HG03139 (cell line): ENCODE measurements at regions not wholly inside any gene's neighbourhood (a gene's known extent, or its start where the extent isn't known, plus 50 kb on each side); places are given as distances from the start of the nearest gene placed in this dataset.

Experiments used
- ATAC-seq: cut with Tn5 transposase; IDR thresholded peaks from one replicate; pipeline ENCODE4 v1.9.1; 2021; ENCODE audit not compliant: unreplicated experiment

- no peak for ATAC-seq
These were observed 311.8 kb downstream of the TOX3 start for GRCh38 chr16:52235186-52235585.

- no peak for ATAC-seq
These were observed 312.3 kb downstream of the TOX3 start for GRCh38 chr16:52234626-52235025.

- ATAC-seq = no peak
These were observed 317.5 kb downstream of the TOX3 start for GRCh38 chr16:52229471-52229870.

GRCh38 chr16:52227851-52228250, 319.1 kb downstream of the TOX3 start:
- ATAC-seq = no peak

GRCh38 chr16:52212841-52213240, 334.1 kb downstream of the TOX3 start:
- ATAC-seq = no peak

GRCh38 chr16:52209227-52209626, 337.7 kb downstream of the TOX3 start:
- ATAC-seq = no peak

- ATAC-seq = no peak
These were observed 343.8 kb downstream of the TOX3 start for GRCh38 chr16:52203096-52203495.

- no peak for ATAC-seq
These were observed 353.5 kb downstream of the TOX3 start for GRCh38 chr16:52193441-52193840.

GRCh38 chr16:52191531-52192134, 355.3 kb downstream of the TOX3 start:
- no peak for ATAC-seq

GRCh38 chr16:52184336-52184735, 362.6 kb downstream of the TOX3 start:
- ATAC-seq = no peak

GRCh38 chr16:52182840-52183239, 364.1 kb downstream of the TOX3 start:
- ATAC-seq = no peak

- ATAC-seq = no peak
These were observed 372.8 kb downstream of the TOX3 start for GRCh38 chr16:52174168-52174567.

GRCh38 chr16:52171481-52171880, 375.5 kb downstream of the TOX3 start:
- no peak for ATAC-seq

- ATAC-seq = no peak
These were observed 379.6 kb downstream of the TOX3 start for GRCh38 chr16:52167328-52167727.

GRCh38 chr16:52165961-52166360, 381.0 kb downstream of the TOX3 start:
- ATAC-seq = no peak

GRCh38 chr16:52149003-52149402, 397.9 kb downstream of the TOX3 start:
- no peak for ATAC-seq

- no peak for ATAC-seq
These were observed 405.1 kb downstream of the TOX3 start for GRCh38 chr16:52141871-52142270.

GRCh38 chr16:52128361-52128760, 418.6 kb downstream of the TOX3 start:
- no peak for ATAC-seq

GRCh38 chr16:52123842-52124241, 423.1 kb downstream of the TOX3 start:
- ATAC-seq = no peak

GRCh38 chr16:52123061-52123839, 423.7 kb downstream of the TOX3 start:
- ATAC-seq = no peak

GRCh38 chr16:52117171-52117570, 429.8 kb downstream of the TOX3 start:
- ATAC-seq = no peak

- ATAC-seq = no peak
These were observed 432.6 kb downstream of the TOX3 start for GRCh38 chr16:52114379-52114778.
